ENCODE measurements at regions not wholly inside any gene's neighbourhood (a gene's known extent, or its start where the extent isn't known, plus 50 kb on each side); places are given as distances from the start of the nearest gene placed in this dataset.
A peak's percentile ranks its signal among the peaks of the same experiment; 100 is the strongest.

GRCh38 chr2:128468186-128468920, 149.7 kb upstream of the HS6ST1 start:
- Mint-ChIP-seq H3K27ac (no peak overlapping the region), H3K4me3 (peak overlapping the region in 1 of 8 donors; percentile 46), H3K9me3 (peaks cover 8 to 37% (median 34%) of the 10 kb centered on the region in 7 donors), H3K36me3 (peaks cover 8 to 16% of the 10 kb centered on the region in 2 donors), H3K4me1 (peaks cover 3 to 9% (median 8%) of the 10 kb centered on the region in 3 donors), H3K27me3 (peaks cover 4 to 9% (median 5%) of the 10 kb centered on the region in 3 donors)
- no peak for DNase-seq
- ATAC-seq (ENCODE audit: low read depth in 2 of 2): no peak

- no peak overlapping the region for H3K4me3 Mint-ChIP-seq
- H3K9me3 Mint-ChIP-seq: peaks cover 8 to 37% (median 34%) of the 10 kb centered on the region in 7 donors
- H3K27ac Mint-ChIP-seq: no peak overlapping the region
- ATAC-seq (ENCODE audit: low read depth in 2 of 2) (no peak), DNase-seq (no peak)
- peaks cover 8 to 16% of the 10 kb centered on the region in 2 donors for H3K36me3 Mint-ChIP-seq
- H3K4me1 Mint-ChIP-seq: peaks cover 5 to 13% (median 11%) of the 10 kb centered on the region in 3 donors
- H3K27me3 Mint-ChIP-seq: peaks cover 6 to 14% (median 9%) of the 10 kb centered on the region in 3 donors
These were observed 150.5 kb upstream of the HS6ST1 start for GRCh38 chr2:128469203-128469602.

- Mint-ChIP-seq H3K9me3 (peaks cover 8 to 37% (median 34%) of the 10 kb centered on the region in 7 donors), H3K27ac (no peak overlapping the region), H3K27me3 (peaks cover 6 to 20% (median 16%) of the 10 kb centered on the region in 3 donors), H3K36me3 (peaks cover 8 to 16% of the 10 kb centered on the region in 2 donors), H3K4me3 (no peak overlapping the region), H3K4me1 (peaks cover 10 to 20% (median 17%) of the 10 kb centered on the region in 3 donors)
- DNase-seq (no peak), ATAC-seq (ENCODE audit: low read depth in 2 of 2) (no peak)
These were observed 151.2 kb upstream of the HS6ST1 start for GRCh38 chr2:128469875-128470274.

- ATAC-seq (ENCODE audit: low read depth in 2 of 2): peak in 1 of 2 donors; percentile 7
- no peak for DNase-seq
- peaks cover 8 to 12% of the 10 kb centered on the region in 2 donors for H3K36me3 Mint-ChIP-seq
- H3K27me3 Mint-ChIP-seq: peaks cover 9 to 20% (median 17%) of the 10 kb centered on the region in 3 donors
- H3K4me1 Mint-ChIP-seq: peaks cover 10 to 19% (median 17%) of the 10 kb centered on the region in 3 donors
- H3K27ac Mint-ChIP-seq: no peak overlapping the region
- H3K4me3 Mint-ChIP-seq: peak overlapping the region in 6 of 8 donors; percentile 2 to 88 (median 71)
- H3K9me3 Mint-ChIP-seq: peaks cover 7 to 31% (median 28%) of the 10 kb centered on the region in 7 donors
These were observed 154.1 kb upstream of the HS6ST1 start for GRCh38 chr2:128472789-128473174.

GRCh38 chr2:128473175-128474035, 154.7 kb upstream of the HS6ST1 start:
- Mint-ChIP-seq H3K27me3 (peaks cover 12 to 20% (median 17%) of the 10 kb centered on the region in 3 donors), H3K4me1 (peaks cover 10 to 17% (median 16%) of the 10 kb centered on the region in 3 donors), H3K27ac (peak overlapping the region in 2 of 6 donors; percentile 75 to 92), H3K4me3 (peak overlapping the region; percentile 46 to 90 (median 83)), H3K36me3 (peaks cover 6 to 7% of the 10 kb centered on the region in 2 donors), H3K9me3 (peaks cover 2 to 25% (median 22%) of the 10 kb centered on the region in 7 donors)
- ATAC-seq (ENCODE audit: low read depth in 2 of 2) (peak; percentile 64 to 80), DNase-seq (no peak)

GRCh38 chr2:128474036-128474955, 155.6 kb upstream of the HS6ST1 start:
- peaks cover 0 to 16% (median 15%) of the 10 kb centered on the region in 7 donors for H3K9me3 Mint-ChIP-seq

GRCh38 chr2:128474962-128475361, 156.3 kb upstream of the HS6ST1 start:
- Mint-ChIP-seq H3K4me1 (peaks cover 10 to 17% (median 16%) of the 10 kb centered on the region in 3 donors), H3K36me3 (no peaks in the 10 kb centered on the region), H3K27ac (peak overlapping the region in 1 of 6 donors; percentile 74), H3K27me3 (peaks cover 12 to 20% (median 17%) of the 10 kb centered on the region in 3 donors), H3K4me3 (peak overlapping the region in 2 of 8 donors; percentile 20 to 48), H3K9me3 (peaks cover 0 to 17% (median 9%) of the 10 kb centered on the region in 7 donors)
- ATAC-seq (ENCODE audit: low read depth in 2 of 2) (no peak), DNase-seq (no peak)

More at GRCh38 chr2:128474036-128474955, 155.6 kb upstream of the HS6ST1 start:
- Mint-ChIP-seq H3K36me3 (no peaks in the 10 kb centered on the region), H3K27ac (peak overlapping the region in 3 of 6 donors; percentile 5 to 74 (median 61)), H3K4me3 (peak overlapping the region in 3 of 8 donors; percentile 23 to 48 (median 32)), H3K4me1 (peaks cover 10 to 17% (median 16%) of the 10 kb centered on the region in 3 donors), H3K27me3 (peaks cover 12 to 20% (median 17%) of the 10 kb centered on the region in 3 donors)
- DNase-seq: no peak
- no peak for ATAC-seq (ENCODE audit: low read depth in 2 of 2)

GRCh38 chr2:128475427-128476211, 157.0 kb upstream of the HS6ST1 start:
- no peak overlapping the region for H3K27ac Mint-ChIP-seq
- H3K36me3 Mint-ChIP-seq: peaks cover 0 to 1% of the 10 kb centered on the region in 2 donors
- ATAC-seq (ENCODE audit: low read depth in 2 of 2) (no peak), DNase-seq (no peak)
- H3K9me3 Mint-ChIP-seq: peaks cover 0 to 16% (median 7%) of the 10 kb centered on the region in 7 donors
- no peak overlapping the region for H3K4me3 Mint-ChIP-seq
- peaks cover 12 to 18% (median 17%) of the 10 kb centered on the region in 3 donors for H3K27me3 Mint-ChIP-seq
- H3K4me1 Mint-ChIP-seq: peaks cover 10 to 17% (median 16%) of the 10 kb centered on the region in 3 donors

- peak overlapping the region in 1 of 8 donors; percentile 10 for H3K4me3 Mint-ChIP-seq
- ATAC-seq (ENCODE audit: low read depth in 2 of 2): no peak
- no peak overlapping the region for H3K27ac Mint-ChIP-seq
- peaks cover 12 to 17% (median 15%) of the 10 kb centered on the region in 3 donors for H3K27me3 Mint-ChIP-seq
- no peak for DNase-seq
- peaks cover 10 to 17% (median 16%) of the 10 kb centered on the region in 3 donors for H3K4me1 Mint-ChIP-seq
- peaks cover 0 to 15% of the 10 kb centered on the region in 2 donors for H3K36me3 Mint-ChIP-seq
- peaks cover 3 to 21% (median 14%) of the 10 kb centered on the region in 7 donors for H3K9me3 Mint-ChIP-seq
These were observed 158.6 kb upstream of the HS6ST1 start for GRCh38 chr2:128477026-128477820.

GRCh38 chr2:128477891-128478290, 159.2 kb upstream of the HS6ST1 start:
- ATAC-seq (ENCODE audit: low read depth in 2 of 2): no peak
- H3K4me3 Mint-ChIP-seq: no peak overlapping the region
- peaks cover 12 to 16% (median 15%) of the 10 kb centered on the region in 3 donors for H3K27me3 Mint-ChIP-seq

More at GRCh38 chr2:128477891-128478290, 159.2 kb upstream of the HS6ST1 start:
- Mint-ChIP-seq H3K27ac (no peak overlapping the region), H3K36me3 (peaks cover 0 to 15% of the 10 kb centered on the region in 2 donors), H3K4me1 (peaks cover 10 to 16% (median 12%) of the 10 kb centered on the region in 3 donors), H3K9me3 (peaks cover 3 to 24% (median 14%) of the 10 kb centered on the region in 7 donors)
- DNase-seq: no peak
